OCI-LY3 (cell line): ENCODE measurements at regions not wholly inside any gene's neighbourhood (a gene's known extent, or its start where the extent isn't known, plus 50 kb on each side); places are given as distances from the start of the nearest gene placed in this dataset.

Experiments
- EZH2phosphoT487 ChIP-seq: fragments of 200-600 bp; shearing (Covaris generic); IDR thresholded peaks from 2 replicates; pipeline ENCODE4 v1.6.1; 2018; ENCODE audit warnings: antibody characterized with exemption, mixed run types, low read depth
- TF ChIP-seq, protein P1 (sequence below): fragments of 200-600, 300-600 bp; sonication (generic); IDR thresholded peaks from 2 replicates; pipeline ENCODE4 v1.5.1; 2014; ENCODE audit warnings: antibody characterized with exemption, low read length, low read depth

DNA sequence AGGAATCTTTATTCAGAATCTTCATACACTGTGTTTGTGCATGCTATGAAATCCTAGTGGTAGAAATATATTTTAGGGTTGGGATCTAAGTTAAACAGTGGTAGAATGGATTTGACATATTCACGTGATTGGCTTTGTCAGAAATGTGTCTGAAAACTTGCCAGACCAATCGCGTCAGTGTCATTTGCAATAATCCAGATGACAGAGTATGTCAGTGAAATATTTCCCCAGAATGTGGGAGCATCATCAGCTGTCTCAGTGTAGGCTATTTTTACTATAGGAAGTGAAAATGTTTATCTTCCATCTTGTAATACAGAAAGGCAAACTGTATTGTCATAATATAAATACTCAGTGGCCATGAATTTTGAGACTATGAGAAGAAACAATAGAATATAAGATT is 220.6 kb upstream of the EDIL3 start:
- TF ChIP-seq, protein P1, sequence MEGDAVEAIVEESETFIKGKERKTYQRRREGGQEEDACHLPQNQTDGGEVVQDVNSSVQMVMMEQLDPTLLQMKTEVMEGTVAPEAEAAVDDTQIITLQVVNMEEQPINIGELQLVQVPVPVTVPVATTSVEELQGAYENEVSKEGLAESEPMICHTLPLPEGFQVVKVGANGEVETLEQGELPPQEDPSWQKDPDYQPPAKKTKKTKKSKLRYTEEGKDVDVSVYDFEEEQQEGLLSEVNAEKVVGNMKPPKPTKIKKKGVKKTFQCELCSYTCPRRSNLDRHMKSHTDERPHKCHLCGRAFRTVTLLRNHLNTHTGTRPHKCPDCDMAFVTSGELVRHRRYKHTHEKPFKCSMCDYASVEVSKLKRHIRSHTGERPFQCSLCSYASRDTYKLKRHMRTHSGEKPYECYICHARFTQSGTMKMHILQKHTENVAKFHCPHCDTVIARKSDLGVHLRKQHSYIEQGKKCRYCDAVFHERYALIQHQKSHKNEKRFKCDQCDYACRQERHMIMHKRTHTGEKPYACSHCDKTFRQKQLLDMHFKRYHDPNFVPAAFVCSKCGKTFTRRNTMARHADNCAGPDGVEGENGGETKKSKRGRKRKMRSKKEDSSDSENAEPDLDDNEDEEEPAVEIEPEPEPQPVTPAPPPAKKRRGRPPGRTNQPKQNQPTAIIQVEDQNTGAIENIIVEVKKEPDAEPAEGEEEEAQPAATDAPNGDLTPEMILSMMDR, result no peak
- no peak for TF ChIP-seq EZH2phosphoT487
